ENCODE measurements at regions not wholly inside any gene's neighbourhood (a gene's known extent, or its start where the extent isn't known, plus 50 kb on each side); places are given as distances from the start of the nearest gene placed in this dataset.

GRCh38 chr1:209409780-209410179 is 173.7 kb upstream of the CAMK1G start:
- Histone ChIP-seq H3K79me2 (ENCODE audit: insufficient read depth) (no peaks in the 10 kb centered on the region), H2AFZ (0 out of 2 replicates have a peak overlapping the region, but pooled peaks have one; percentile 14), H3K27me3 (replicated peaks; ENCODE audit: insufficient read depth) (no peaks in the 10 kb centered on the region), H3K4me3 (no peak overlapping the region), H3K4me2 (ENCODE audit: unreplicated experiment) (no peak overlapping the region), H3K36me3 (ENCODE audit: low read depth) (no peaks in the 10 kb centered on the region), H3K9me2 (ENCODE audit: insufficient read depth) (no peaks in the 10 kb centered on the region), H3F3A (ENCODE audit: insufficient read depth) (peaks cover 51% of the 10 kb centered on the region), H4K20me1 (ENCODE audit: insufficient read depth) (no peaks in the 10 kb centered on the region), H3K27ac (peak overlapping the region; percentile 28; the same call in 1 of the 2 replicates), H3K9me3 (ENCODE audit: low read depth) (no peaks in the 10 kb centered on the region), H3K4me1 (ENCODE audit: insufficient read depth) (peaks cover 57% of the 10 kb centered on the region), H3K9ac (no peak overlapping the region)
- 42% methylated on average over 2 of the region's 2 CpGs for WGBS, 2 experiments (ENCODE audit: low coverage in 1 of 2, low lambda C conversion rate in 2 of 2, missing lambda C conversion rate in 2 of 2)
- TF ChIP-seq EZH2phosphoT487 (IDR thresholded peaks at IDR 0.05; ENCODE audit: insufficient read depth, low read depth), result no peak
- TF ChIP-seq EZH2 (IDR thresholded peaks at IDR 0.05; ENCODE audit: insufficient read depth, poor library complexity, severe bottlenecking), result no peak
- in situ Hi-C loops (cut with MboI), result no loop called here
- peak; percentile 75 for DNase-seq

GRCh38 chr1:209411491-209411929 is 172.0 kb upstream of the CAMK1G start:
- Histone ChIP-seq H3K4me1 (ENCODE audit: insufficient read depth) (peaks cover 39% of the 10 kb centered on the region), H3K9me2 (ENCODE audit: insufficient read depth) (no peaks in the 10 kb centered on the region), H3K27ac (peak overlapping the region; percentile 77), H4K20me1 (ENCODE audit: insufficient read depth) (no peaks in the 10 kb centered on the region), H2AFZ (peak overlapping the region; percentile 66), H3K27me3 (replicated peaks; ENCODE audit: insufficient read depth) (no peaks in the 10 kb centered on the region), H3F3A (ENCODE audit: insufficient read depth) (peaks cover 39% of the 10 kb centered on the region), H3K9me3 (ENCODE audit: low read depth) (no peaks in the 10 kb centered on the region), H3K36me3 (ENCODE audit: low read depth) (no peaks in the 10 kb centered on the region), H3K9ac (peak overlapping the region; percentile 50), H3K4me3 (peak overlapping the region; percentile 11; the same call in 1 of the 2 replicates), H3K79me2 (ENCODE audit: insufficient read depth) (no peaks in the 10 kb centered on the region), H3K4me2 (ENCODE audit: unreplicated experiment) (peak overlapping the region; percentile 68)
- DNase-seq, result peak; percentile 78
- WGBS, 2 experiments (ENCODE audit: low coverage in 1 of 2, low lambda C conversion rate in 2 of 2, missing lambda C conversion rate in 2 of 2), result 15 to 19% methylated on average over 3 of the region's 3 CpGs
- no peak for TF ChIP-seq EZH2 (IDR thresholded peaks at IDR 0.05; ENCODE audit: insufficient read depth, poor library complexity, severe bottlenecking)
- no peak for TF ChIP-seq EZH2phosphoT487 (IDR thresholded peaks at IDR 0.05; ENCODE audit: insufficient read depth, low read depth)
- in situ Hi-C loops (cut with MboI), result no loop called here

GRCh38 chr1:209412036-209412435 is 171.5 kb upstream of the CAMK1G start:
- peak overlapping the region; percentile 66 for H2AFZ ChIP-seq
- H4K20me1 ChIP-seq (ENCODE audit: insufficient read depth), result no peaks in the 10 kb centered on the region
- no peaks in the 10 kb centered on the region for H3K9me3 ChIP-seq (ENCODE audit: low read depth)
- peak overlapping the region; percentile 50 for H3K9ac ChIP-seq
- TF ChIP-seq EZH2phosphoT487 (IDR thresholded peaks at IDR 0.05; ENCODE audit: insufficient read depth, low read depth) (no peak), EZH2 (IDR thresholded peaks at IDR 0.05; ENCODE audit: insufficient read depth, poor library complexity, severe bottlenecking) (no peak)
- H3K27ac ChIP-seq, result peak overlapping the region; percentile 77
- H3K36me3 ChIP-seq (ENCODE audit: low read depth), result no peaks in the 10 kb centered on the region
- H3K4me2 ChIP-seq (ENCODE audit: unreplicated experiment), result peak overlapping the region; percentile 68
- peak; percentile 76 for DNase-seq
- H3K27me3 ChIP-seq (replicated peaks; ENCODE audit: insufficient read depth), result no peaks in the 10 kb centered on the region
- peak overlapping the region; percentile 11; the same call in 1 of the 2 replicates for H3K4me3 ChIP-seq
- in situ Hi-C loops (cut with MboI), result no loop called here
- H3K9me2 ChIP-seq (ENCODE audit: insufficient read depth), result no peaks in the 10 kb centered on the region
- H3F3A ChIP-seq (ENCODE audit: insufficient read depth), result peaks cover 39% of the 10 kb centered on the region
- H3K79me2 ChIP-seq (ENCODE audit: insufficient read depth), result no peaks in the 10 kb centered on the region
- H3K4me1 ChIP-seq (ENCODE audit: insufficient read depth), result peaks cover 38% of the 10 kb centered on the region

- no peaks in the 10 kb centered on the region for H3K9me3 ChIP-seq (ENCODE audit: low read depth)
- H3K4me3 ChIP-seq, result peak overlapping the region; percentile 11; the same call in 1 of the 2 replicates
- H2AFZ ChIP-seq, result peak overlapping the region; percentile 66
- in situ Hi-C loops (cut with MboI), result no loop called here
- peak overlapping the region; percentile 68 for H3K4me2 ChIP-seq (ENCODE audit: unreplicated experiment)
- peaks cover 38% of the 10 kb centered on the region for H3K4me1 ChIP-seq (ENCODE audit: insufficient read depth)
- WGBS, 2 experiments (ENCODE audit: low coverage in 1 of 2, low lambda C conversion rate in 2 of 2, missing lambda C conversion rate in 2 of 2), result 4 to 10% methylated on average over 1 of the region's 1 CpG
- no peaks in the 10 kb centered on the region for H3K9me2 ChIP-seq (ENCODE audit: insufficient read depth)
- H3K79me2 ChIP-seq (ENCODE audit: insufficient read depth), result no peaks in the 10 kb centered on the region
- TF ChIP-seq EZH2phosphoT487 (IDR thresholded peaks at IDR 0.05; ENCODE audit: insufficient read depth, low read depth) (no peak), EZH2 (IDR thresholded peaks at IDR 0.05; ENCODE audit: insufficient read depth, poor library complexity, severe bottlenecking) (no peak)
- H3F3A ChIP-seq (ENCODE audit: insufficient read depth), result peaks cover 39% of the 10 kb centered on the region
- no peaks in the 10 kb centered on the region for H3K36me3 ChIP-seq (ENCODE audit: low read depth)
- DNase-seq, result no peak
- peak overlapping the region; percentile 77 for H3K27ac ChIP-seq
- no peaks in the 10 kb centered on the region for H4K20me1 ChIP-seq (ENCODE audit: insufficient read depth)
- no peak overlapping the region for H3K9ac ChIP-seq
- H3K27me3 ChIP-seq (replicated peaks; ENCODE audit: insufficient read depth), result no peaks in the 10 kb centered on the region
These were observed 170.9 kb upstream of the CAMK1G start for GRCh38 chr1:209412566-209412965.

GRCh38 chr1:209413062-209413461 is 170.5 kb upstream of the CAMK1G start:
- Histone ChIP-seq H3K79me2 (ENCODE audit: insufficient read depth) (no peaks in the 10 kb centered on the region), H2AFZ (0 out of 2 replicates have a peak overlapping the region, but pooled peaks have one; percentile 66), H3K9me3 (ENCODE audit: low read depth) (no peaks in the 10 kb centered on the region), H3K9me2 (ENCODE audit: insufficient read depth) (no peaks in the 10 kb centered on the region), H3K9ac (no peak overlapping the region), H4K20me1 (ENCODE audit: insufficient read depth) (no peaks in the 10 kb centered on the region), H3K36me3 (ENCODE audit: low read depth) (no peaks in the 10 kb centered on the region), H3K4me2 (ENCODE audit: unreplicated experiment) (no peak overlapping the region), H3K27ac (no peak overlapping the region), H3K27me3 (replicated peaks; ENCODE audit: insufficient read depth) (no peaks in the 10 kb centered on the region), H3K4me3 (no peak overlapping the region), H3F3A (ENCODE audit: insufficient read depth) (peaks cover 39% of the 10 kb centered on the region), H3K4me1 (ENCODE audit: insufficient read depth) (peaks cover 38% of the 10 kb centered on the region)
- no peak for TF ChIP-seq EZH2 (IDR thresholded peaks at IDR 0.05; ENCODE audit: insufficient read depth, poor library complexity, severe bottlenecking)
- TF ChIP-seq EZH2phosphoT487 (IDR thresholded peaks at IDR 0.05; ENCODE audit: insufficient read depth, low read depth), result no peak
- 80 to 81% methylated on average over 3 of the region's 3 CpGs for WGBS, 2 experiments (ENCODE audit: low coverage in 1 of 2, low lambda C conversion rate in 2 of 2, missing lambda C conversion rate in 2 of 2)
- in situ Hi-C loops (cut with MboI), result no loop called here
- no peak for DNase-seq
